ENCODE measurements at regions not wholly inside any gene's neighbourhood (a gene's known extent, or its start where the extent isn't known, plus 50 kb on each side); places are given as distances from the start of the nearest gene placed in this dataset.

DNA sequence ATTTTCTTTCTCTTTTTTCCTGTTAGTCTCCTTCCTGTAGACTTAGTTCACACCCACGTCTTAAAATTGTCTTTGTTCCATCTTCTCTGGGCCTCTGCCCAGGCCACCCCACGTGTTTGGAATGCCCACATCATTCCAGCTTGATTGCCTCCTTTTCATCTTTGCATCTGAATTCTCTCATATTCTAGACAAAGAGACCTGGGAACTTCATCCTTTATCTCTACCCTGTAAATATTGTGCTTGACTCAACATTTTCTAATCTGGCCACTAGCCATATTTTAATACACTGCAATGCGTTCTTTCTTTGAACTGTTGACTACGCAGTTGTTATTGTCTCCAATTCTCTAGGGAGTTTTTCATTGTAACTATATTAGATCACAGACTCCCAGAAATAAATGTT is 187.5 kb upstream of the NRXN1 start:
- intact Hi-C loops (cut with DNase I; ENCODE audit: low total_unique reads): no loop called here
- Histone ChIP-seq H3K4me3 (no peak overlapping the region), H3K4me1 (no peaks in the 10 kb centered on the region), H3K27me3 (no peaks in the 10 kb centered on the region), H3K9me3 (no peaks in the 10 kb centered on the region), H3K27ac (no peak overlapping the region), H3K36me3 (no peaks in the 10 kb centered on the region)
- WGBS, 2 donors (ENCODE audit: low coverage in 1 of 2): 46% methylated on average over 4 of the region's 4 CpGs
- in situ Hi-C loops (cut with MboI; ENCODE audit: low pct_ligation_motif_present in 1 of 4, low pct_unique_long_range_greater_than_20kb in 1 of 4, low sequenced_read_pairs in 3 of 4): no loop called here
- no peak for DNase-seq
- no peak for TF ChIP-seq POLR2A (IDR thresholded peaks at IDR 0.05)
- TF ChIP-seq EP300 (IDR thresholded peaks at IDR 0.05; ENCODE audit: low read depth): no peak
- no peak for TF ChIP-seq POLR2AphosphoS5 (IDR thresholded peaks at IDR 0.05)
- TF ChIP-seq, protein P1, sequence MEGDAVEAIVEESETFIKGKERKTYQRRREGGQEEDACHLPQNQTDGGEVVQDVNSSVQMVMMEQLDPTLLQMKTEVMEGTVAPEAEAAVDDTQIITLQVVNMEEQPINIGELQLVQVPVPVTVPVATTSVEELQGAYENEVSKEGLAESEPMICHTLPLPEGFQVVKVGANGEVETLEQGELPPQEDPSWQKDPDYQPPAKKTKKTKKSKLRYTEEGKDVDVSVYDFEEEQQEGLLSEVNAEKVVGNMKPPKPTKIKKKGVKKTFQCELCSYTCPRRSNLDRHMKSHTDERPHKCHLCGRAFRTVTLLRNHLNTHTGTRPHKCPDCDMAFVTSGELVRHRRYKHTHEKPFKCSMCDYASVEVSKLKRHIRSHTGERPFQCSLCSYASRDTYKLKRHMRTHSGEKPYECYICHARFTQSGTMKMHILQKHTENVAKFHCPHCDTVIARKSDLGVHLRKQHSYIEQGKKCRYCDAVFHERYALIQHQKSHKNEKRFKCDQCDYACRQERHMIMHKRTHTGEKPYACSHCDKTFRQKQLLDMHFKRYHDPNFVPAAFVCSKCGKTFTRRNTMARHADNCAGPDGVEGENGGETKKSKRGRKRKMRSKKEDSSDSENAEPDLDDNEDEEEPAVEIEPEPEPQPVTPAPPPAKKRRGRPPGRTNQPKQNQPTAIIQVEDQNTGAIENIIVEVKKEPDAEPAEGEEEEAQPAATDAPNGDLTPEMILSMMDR (IDR thresholded peaks at IDR 0.05): no peak

GRCh38 chr2:51218047-51218446 is 186.1 kb upstream of the NRXN1 start:
- TF ChIP-seq POLR2A (IDR thresholded peaks at IDR 0.05): no peak
- TF ChIP-seq, protein P1 (IDR thresholded peaks at IDR 0.05): no peak
- no peak for TF ChIP-seq POLR2AphosphoS5 (IDR thresholded peaks at IDR 0.05)
- TF ChIP-seq EP300 (IDR thresholded peaks at IDR 0.05; ENCODE audit: low read depth): no peak

DNA sequence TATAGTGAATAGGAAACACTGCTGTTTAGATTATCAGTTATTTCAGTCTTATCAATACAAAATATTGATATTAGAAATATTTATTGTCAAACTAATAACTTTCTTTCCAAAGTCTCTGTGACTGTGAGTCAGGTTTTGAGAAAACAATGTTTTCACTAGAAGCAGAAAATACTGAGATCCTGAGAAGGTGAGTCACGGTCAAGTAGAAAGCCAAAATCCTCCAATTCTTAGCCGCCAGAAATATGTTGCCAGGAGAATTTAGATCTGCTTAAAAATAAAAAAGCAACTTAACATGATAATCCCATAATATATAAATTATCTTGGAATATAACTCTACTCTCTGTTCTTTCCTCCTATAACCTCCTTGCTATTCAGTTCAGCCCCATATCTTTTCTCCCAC is 181.9 kb upstream of the NRXN1 start:
- intact Hi-C loops (cut with DNase I; ENCODE audit: low total_unique reads): no loop called here
- Histone ChIP-seq H3K4me3 (no peak overlapping the region), H3K36me3 (no peaks in the 10 kb centered on the region), H3K27me3 (no peaks in the 10 kb centered on the region), H3K9me3 (no peaks in the 10 kb centered on the region), H3K27ac (no peak overlapping the region), H3K4me1 (no peaks in the 10 kb centered on the region)
- no peak for DNase-seq
- in situ Hi-C loops (cut with MboI; ENCODE audit: low pct_ligation_motif_present in 1 of 4, low pct_unique_long_range_greater_than_20kb in 1 of 4, low sequenced_read_pairs in 3 of 4): no loop called here
- TF ChIP-seq POLR2AphosphoS5 (IDR thresholded peaks at IDR 0.05) (no peak), POLR2A (IDR thresholded peaks at IDR 0.05) (no peak), EP300 (IDR thresholded peaks at IDR 0.05; ENCODE audit: low read depth) (no peak)
- TF ChIP-seq, protein P1 (IDR thresholded peaks at IDR 0.05): no peak
- 88 to 96% methylated on average over 2 of the region's 2 CpGs for WGBS, 2 donors (ENCODE audit: low coverage in 1 of 2)

More at GRCh38 chr2:51218047-51218446, 186.1 kb upstream of the NRXN1 start:
- WGBS, 2 donors (ENCODE audit: low coverage in 1 of 2): 50 to 78% methylated on average over 1 of the region's 1 CpG
- no peak for DNase-seq
- no peak overlapping the region for H3K27ac ChIP-seq
- H3K4me3 ChIP-seq: no peak overlapping the region
- H3K4me1 ChIP-seq: no peaks in the 10 kb centered on the region
- H3K9me3 ChIP-seq: no peaks in the 10 kb centered on the region
- in situ Hi-C loops (cut with MboI; ENCODE audit: low pct_ligation_motif_present in 1 of 4, low pct_unique_long_range_greater_than_20kb in 1 of 4, low sequenced_read_pairs in 3 of 4) (no loop called here), intact Hi-C loops (cut with DNase I; ENCODE audit: low total_unique reads) (no loop called here)
- H3K27me3 ChIP-seq: no peaks in the 10 kb centered on the region
- H3K36me3 ChIP-seq: no peaks in the 10 kb centered on the region

DNA sequence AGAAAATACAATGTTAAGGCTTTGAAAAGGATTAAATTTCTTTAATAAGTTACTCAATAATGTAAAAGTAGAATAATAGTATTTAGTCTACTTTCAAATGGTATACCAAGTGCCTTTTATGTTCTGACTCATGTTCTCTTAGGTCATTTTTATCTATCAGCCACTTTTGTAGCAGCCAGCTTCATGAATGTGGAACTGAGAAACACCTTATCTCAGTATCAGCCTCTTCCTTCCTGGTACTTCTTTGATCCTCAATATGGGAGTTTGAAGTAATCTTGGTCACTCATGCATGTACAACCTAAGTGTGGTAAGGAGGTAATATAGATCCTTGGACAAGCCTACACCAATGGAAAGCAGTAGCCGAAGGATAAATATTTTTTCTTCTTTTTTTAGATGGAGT is 180.4 kb upstream of the NRXN1 start:
- in situ Hi-C loops (cut with MboI; ENCODE audit: low pct_ligation_motif_present in 1 of 4, low pct_unique_long_range_greater_than_20kb in 1 of 4, low sequenced_read_pairs in 3 of 4): no loop called here
- Histone ChIP-seq H3K27me3 (no peaks in the 10 kb centered on the region), H3K4me3 (no peak overlapping the region), H3K4me1 (no peaks in the 10 kb centered on the region), H3K36me3 (no peaks in the 10 kb centered on the region), H3K9me3 (no peaks in the 10 kb centered on the region), H3K27ac (no peak overlapping the region)
- TF ChIP-seq POLR2A (IDR thresholded peaks at IDR 0.05): no peak
- no peak for TF ChIP-seq POLR2AphosphoS5 (IDR thresholded peaks at IDR 0.05)
- TF ChIP-seq, protein P1 (IDR thresholded peaks at IDR 0.05): no peak
- TF ChIP-seq EP300 (IDR thresholded peaks at IDR 0.05; ENCODE audit: low read depth): no peak
- no peak for DNase-seq
- intact Hi-C loops (cut with DNase I; ENCODE audit: low total_unique reads): no loop called here
- 87 to 100% methylated on average over 1 of the region's 1 CpG for WGBS, 2 donors (ENCODE audit: low coverage in 1 of 2)

Measured in transverse colon (tissue), 4 donors.